GM12872 (cell line): ENCODE measurements at regions not wholly inside any gene's neighbourhood (a gene's known extent, or its start where the extent isn't known, plus 50 kb on each side); places are given as distances from the start of the nearest gene placed in this dataset.

Experiments
- TF ChIP-seq, protein P1 (sequence below): IDR thresholded peaks from 3 replicates; pipeline ENCODE4 v1.5.1; 2011; ENCODE audit warnings: low read depth, mild to moderate bottlenecking, low read length, moderate library complexity; ENCODE audit not compliant: insufficient read depth

DNA sequence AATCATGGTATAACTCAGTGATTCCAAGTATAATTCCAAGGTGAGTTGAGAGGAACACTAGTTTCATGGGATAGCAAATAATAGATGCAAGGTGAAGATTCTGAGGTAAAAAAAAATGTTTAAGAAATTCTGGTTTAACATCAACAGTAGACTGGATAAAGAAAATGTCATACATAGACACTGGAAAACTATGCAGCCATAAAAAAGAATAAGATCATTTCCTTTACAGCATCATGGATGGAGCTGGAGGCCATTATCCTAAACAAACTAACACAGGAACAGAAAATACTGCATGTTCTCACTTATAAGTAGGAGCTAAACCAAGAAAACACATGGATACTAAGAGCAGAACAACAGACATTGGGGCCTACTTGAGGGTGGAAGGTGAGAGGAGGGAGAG lies 54.6 kb upstream of the LEF1 start:
- TF ChIP-seq, protein P1, sequence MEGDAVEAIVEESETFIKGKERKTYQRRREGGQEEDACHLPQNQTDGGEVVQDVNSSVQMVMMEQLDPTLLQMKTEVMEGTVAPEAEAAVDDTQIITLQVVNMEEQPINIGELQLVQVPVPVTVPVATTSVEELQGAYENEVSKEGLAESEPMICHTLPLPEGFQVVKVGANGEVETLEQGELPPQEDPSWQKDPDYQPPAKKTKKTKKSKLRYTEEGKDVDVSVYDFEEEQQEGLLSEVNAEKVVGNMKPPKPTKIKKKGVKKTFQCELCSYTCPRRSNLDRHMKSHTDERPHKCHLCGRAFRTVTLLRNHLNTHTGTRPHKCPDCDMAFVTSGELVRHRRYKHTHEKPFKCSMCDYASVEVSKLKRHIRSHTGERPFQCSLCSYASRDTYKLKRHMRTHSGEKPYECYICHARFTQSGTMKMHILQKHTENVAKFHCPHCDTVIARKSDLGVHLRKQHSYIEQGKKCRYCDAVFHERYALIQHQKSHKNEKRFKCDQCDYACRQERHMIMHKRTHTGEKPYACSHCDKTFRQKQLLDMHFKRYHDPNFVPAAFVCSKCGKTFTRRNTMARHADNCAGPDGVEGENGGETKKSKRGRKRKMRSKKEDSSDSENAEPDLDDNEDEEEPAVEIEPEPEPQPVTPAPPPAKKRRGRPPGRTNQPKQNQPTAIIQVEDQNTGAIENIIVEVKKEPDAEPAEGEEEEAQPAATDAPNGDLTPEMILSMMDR, result no peak

DNA sequence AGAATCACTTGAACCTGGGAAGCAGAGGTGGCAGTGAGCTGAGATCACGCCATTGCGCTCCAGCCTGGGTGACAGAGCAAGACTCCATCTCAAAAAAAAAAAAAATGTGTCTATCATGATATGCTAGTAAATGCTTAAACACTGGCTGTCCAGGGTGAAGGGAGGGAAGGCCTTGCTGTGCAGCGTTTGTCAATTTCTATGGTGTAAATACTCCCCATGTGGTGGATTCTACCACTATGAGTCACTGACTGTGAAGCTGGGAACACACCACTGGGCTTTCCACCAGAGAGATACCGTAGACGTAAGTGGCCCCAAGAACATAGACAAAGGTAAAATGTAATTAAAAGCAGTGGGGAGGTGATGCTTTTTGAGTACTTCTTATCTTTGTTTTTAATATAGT lies 51.3 kb upstream of the LEF1 start:
- TF ChIP-seq, protein P1, result no peak
